HL-60 (cell line): ENCODE measurements at regions not wholly inside any gene's neighbourhood (a gene's known extent, or its start where the extent isn't known, plus 50 kb on each side); places are given as distances from the start of the nearest gene placed in this dataset.

ENCODE experiments used
- DNase-seq, 2 experiments: peaks; one replicate each; pipeline ENCODE4 v3.0.0-alpha.2; 2010 to 2020; ENCODE audit warnings: low read depth in 1 of 2, low spot score in 1 of 2
- H3K27ac ChIP-seq: fragments of 250-450 bp; sonication (Bioruptor Pico); replicated peaks from 2 replicates; pipeline ENCODE4 v1.5.1; 2020; ENCODE audit warnings: mild to moderate bottlenecking, moderate library complexity
- H3K27me3 ChIP-seq: fragments of 250-450 bp; sonication (Bioruptor Pico); 2 replicates; pipeline ENCODE4 v1.5.1; 2021; ENCODE audit warnings: mild to moderate bottlenecking, moderate library complexity; ENCODE audit not compliant: insufficient read depth, poor library complexity, severe bottlenecking
- H3K4me3 ChIP-seq: replicated peaks from 2 replicates; pipeline ENCODE4 v1.5.1; 2011; ENCODE audit warnings: mild to moderate bottlenecking, control low read depth, low read length; ENCODE audit not compliant: insufficient read depth
- GABPA ChIP-seq: IDR thresholded peaks from 2 replicates; pipeline ENCODE4 v1.6.1; 2012; ENCODE audit warnings: low read depth
- POLR2AphosphoS5 ChIP-seq: IDR thresholded peaks from 2 replicates; pipeline ENCODE4 v1.6.1; 2012; ENCODE audit warnings: low read depth
- SPI1 ChIP-seq: IDR thresholded peaks from 2 replicates; pipeline ENCODE4 v1.6.1; 2012; ENCODE audit warnings: low read depth, mild to moderate bottlenecking, borderline replicate concordance
- TF ChIP-seq, protein P1 (sequence below): IDR thresholded peaks from 2 replicates; pipeline ENCODE4 v1.6.1; 2012; ENCODE audit warnings: low read depth; ENCODE audit not compliant: insufficient replicate concordance
- TF ChIP-seq, protein P2 (sequence below): IDR thresholded peaks from one replicate; pipeline ENCODE4 v1.5.1; 2011; ENCODE audit warnings: low read length, control low read depth, inconsistent platforms; ENCODE audit not compliant: insufficient read depth

DNA sequence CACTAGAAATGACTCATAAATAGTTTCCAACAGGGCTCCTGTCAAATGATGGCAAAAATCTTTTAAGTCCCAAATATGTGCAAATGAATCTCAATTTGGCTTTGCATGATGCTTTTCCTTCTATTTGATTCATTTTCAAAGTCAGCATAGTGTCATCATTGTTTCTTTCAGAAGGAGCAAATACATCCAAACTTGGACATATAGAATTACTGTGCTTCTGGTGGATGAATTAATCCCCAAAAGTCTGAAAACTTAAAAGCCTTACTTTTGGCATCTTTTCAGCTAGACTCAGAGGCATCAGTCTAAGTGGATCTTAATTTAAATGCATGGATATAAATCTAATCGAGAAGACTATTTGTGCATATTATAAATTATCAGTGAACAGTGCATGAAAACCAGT, 578.1 kb upstream of the FZD8 start:
- no peak overlapping the region for H3K27ac ChIP-seq
- DNase-seq = no peak
- no peaks in the 10 kb centered on the region for H3K27me3 ChIP-seq
- TF ChIP-seq SPI1 = no peak
- TF ChIP-seq, protein P1, sequence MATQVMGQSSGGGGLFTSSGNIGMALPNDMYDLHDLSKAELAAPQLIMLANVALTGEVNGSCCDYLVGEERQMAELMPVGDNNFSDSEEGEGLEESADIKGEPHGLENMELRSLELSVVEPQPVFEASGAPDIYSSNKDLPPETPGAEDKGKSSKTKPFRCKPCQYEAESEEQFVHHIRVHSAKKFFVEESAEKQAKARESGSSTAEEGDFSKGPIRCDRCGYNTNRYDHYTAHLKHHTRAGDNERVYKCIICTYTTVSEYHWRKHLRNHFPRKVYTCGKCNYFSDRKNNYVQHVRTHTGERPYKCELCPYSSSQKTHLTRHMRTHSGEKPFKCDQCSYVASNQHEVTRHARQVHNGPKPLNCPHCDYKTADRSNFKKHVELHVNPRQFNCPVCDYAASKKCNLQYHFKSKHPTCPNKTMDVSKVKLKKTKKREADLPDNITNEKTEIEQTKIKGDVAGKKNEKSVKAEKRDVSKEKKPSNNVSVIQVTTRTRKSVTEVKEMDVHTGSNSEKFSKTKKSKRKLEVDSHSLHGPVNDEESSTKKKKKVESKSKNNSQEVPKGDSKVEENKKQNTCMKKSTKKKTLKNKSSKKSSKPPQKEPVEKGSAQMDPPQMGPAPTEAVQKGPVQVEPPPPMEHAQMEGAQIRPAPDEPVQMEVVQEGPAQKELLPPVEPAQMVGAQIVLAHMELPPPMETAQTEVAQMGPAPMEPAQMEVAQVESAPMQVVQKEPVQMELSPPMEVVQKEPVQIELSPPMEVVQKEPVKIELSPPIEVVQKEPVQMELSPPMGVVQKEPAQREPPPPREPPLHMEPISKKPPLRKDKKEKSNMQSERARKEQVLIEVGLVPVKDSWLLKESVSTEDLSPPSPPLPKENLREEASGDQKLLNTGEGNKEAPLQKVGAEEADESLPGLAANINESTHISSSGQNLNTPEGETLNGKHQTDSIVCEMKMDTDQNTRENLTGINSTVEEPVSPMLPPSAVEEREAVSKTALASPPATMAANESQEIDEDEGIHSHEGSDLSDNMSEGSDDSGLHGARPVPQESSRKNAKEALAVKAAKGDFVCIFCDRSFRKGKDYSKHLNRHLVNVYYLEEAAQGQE = no peak
- TF ChIP-seq, protein P2, sequence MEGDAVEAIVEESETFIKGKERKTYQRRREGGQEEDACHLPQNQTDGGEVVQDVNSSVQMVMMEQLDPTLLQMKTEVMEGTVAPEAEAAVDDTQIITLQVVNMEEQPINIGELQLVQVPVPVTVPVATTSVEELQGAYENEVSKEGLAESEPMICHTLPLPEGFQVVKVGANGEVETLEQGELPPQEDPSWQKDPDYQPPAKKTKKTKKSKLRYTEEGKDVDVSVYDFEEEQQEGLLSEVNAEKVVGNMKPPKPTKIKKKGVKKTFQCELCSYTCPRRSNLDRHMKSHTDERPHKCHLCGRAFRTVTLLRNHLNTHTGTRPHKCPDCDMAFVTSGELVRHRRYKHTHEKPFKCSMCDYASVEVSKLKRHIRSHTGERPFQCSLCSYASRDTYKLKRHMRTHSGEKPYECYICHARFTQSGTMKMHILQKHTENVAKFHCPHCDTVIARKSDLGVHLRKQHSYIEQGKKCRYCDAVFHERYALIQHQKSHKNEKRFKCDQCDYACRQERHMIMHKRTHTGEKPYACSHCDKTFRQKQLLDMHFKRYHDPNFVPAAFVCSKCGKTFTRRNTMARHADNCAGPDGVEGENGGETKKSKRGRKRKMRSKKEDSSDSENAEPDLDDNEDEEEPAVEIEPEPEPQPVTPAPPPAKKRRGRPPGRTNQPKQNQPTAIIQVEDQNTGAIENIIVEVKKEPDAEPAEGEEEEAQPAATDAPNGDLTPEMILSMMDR = no peak
- TF ChIP-seq POLR2AphosphoS5 = no peak
- TF ChIP-seq GABPA = no peak
- H3K4me3 ChIP-seq = no peak overlapping the region

DNA sequence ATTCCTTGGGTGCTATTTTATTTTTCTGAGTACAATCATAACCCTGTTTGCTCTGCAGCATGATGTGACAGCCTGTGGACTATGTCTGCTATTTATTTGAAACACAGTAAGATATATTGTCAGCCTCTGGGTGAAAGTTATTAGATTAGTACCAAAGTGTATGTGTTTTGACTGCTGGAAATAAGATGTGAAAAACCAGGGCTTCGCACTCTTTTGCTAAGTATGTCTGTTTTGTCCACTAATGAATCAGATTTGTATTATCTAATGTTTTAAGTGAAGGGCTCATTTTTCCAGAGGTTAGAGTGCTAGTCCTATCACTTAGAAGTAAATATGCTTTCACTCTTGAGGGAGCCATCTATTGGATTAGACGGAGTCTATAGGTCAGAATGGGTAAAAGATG, 569.8 kb upstream of the FZD8 start:
- DNase-seq = no peak
- Histone ChIP-seq H3K27me3 (no peaks in the 10 kb centered on the region), H3K4me3 (no peak overlapping the region), H3K27ac (no peak overlapping the region)
- no peak for TF ChIP-seq POLR2AphosphoS5
- TF ChIP-seq SPI1 = no peak
- TF ChIP-seq, protein P1 = no peak
- TF ChIP-seq, protein P2 = no peak
- no peak for TF ChIP-seq GABPA

DNA sequence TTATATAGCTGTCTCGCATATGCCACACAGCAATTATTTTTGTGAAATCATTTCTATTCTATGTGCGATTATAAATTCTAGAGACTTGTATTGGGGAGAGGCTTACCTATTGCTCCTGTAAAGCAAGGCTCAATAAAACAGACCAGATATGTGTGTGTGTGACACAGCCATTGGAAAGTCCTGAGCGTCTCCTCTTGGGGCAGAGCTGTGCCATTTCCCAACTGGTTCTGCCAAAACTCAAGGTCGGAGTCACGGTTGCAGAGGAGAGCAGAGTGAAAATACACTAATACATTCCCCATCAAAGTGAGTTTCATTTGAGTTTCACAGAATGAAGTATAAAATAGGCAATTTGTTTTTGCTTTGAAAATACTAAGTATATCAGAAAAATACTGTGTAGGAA, 567.4 kb upstream of the FZD8 start:
- H3K4me3 ChIP-seq = no peak overlapping the region
- TF ChIP-seq GABPA (no peak), SPI1 (no peak), POLR2AphosphoS5 (no peak)
- TF ChIP-seq, protein P2 = no peak
- TF ChIP-seq, protein P1 = no peak
- DNase-seq = no peak

More for the DNA sequence above, 567.4 kb upstream of the FZD8 start:
- Histone ChIP-seq H3K27me3 (no peaks in the 10 kb centered on the region), H3K27ac (no peak overlapping the region)
